ENCODE measurements at regions not wholly inside any gene's neighbourhood (a gene's known extent, or its start where the extent isn't known, plus 50 kb on each side); places are given as distances from the start of the nearest gene placed in this dataset.

- TF ChIP-seq, protein P1, sequence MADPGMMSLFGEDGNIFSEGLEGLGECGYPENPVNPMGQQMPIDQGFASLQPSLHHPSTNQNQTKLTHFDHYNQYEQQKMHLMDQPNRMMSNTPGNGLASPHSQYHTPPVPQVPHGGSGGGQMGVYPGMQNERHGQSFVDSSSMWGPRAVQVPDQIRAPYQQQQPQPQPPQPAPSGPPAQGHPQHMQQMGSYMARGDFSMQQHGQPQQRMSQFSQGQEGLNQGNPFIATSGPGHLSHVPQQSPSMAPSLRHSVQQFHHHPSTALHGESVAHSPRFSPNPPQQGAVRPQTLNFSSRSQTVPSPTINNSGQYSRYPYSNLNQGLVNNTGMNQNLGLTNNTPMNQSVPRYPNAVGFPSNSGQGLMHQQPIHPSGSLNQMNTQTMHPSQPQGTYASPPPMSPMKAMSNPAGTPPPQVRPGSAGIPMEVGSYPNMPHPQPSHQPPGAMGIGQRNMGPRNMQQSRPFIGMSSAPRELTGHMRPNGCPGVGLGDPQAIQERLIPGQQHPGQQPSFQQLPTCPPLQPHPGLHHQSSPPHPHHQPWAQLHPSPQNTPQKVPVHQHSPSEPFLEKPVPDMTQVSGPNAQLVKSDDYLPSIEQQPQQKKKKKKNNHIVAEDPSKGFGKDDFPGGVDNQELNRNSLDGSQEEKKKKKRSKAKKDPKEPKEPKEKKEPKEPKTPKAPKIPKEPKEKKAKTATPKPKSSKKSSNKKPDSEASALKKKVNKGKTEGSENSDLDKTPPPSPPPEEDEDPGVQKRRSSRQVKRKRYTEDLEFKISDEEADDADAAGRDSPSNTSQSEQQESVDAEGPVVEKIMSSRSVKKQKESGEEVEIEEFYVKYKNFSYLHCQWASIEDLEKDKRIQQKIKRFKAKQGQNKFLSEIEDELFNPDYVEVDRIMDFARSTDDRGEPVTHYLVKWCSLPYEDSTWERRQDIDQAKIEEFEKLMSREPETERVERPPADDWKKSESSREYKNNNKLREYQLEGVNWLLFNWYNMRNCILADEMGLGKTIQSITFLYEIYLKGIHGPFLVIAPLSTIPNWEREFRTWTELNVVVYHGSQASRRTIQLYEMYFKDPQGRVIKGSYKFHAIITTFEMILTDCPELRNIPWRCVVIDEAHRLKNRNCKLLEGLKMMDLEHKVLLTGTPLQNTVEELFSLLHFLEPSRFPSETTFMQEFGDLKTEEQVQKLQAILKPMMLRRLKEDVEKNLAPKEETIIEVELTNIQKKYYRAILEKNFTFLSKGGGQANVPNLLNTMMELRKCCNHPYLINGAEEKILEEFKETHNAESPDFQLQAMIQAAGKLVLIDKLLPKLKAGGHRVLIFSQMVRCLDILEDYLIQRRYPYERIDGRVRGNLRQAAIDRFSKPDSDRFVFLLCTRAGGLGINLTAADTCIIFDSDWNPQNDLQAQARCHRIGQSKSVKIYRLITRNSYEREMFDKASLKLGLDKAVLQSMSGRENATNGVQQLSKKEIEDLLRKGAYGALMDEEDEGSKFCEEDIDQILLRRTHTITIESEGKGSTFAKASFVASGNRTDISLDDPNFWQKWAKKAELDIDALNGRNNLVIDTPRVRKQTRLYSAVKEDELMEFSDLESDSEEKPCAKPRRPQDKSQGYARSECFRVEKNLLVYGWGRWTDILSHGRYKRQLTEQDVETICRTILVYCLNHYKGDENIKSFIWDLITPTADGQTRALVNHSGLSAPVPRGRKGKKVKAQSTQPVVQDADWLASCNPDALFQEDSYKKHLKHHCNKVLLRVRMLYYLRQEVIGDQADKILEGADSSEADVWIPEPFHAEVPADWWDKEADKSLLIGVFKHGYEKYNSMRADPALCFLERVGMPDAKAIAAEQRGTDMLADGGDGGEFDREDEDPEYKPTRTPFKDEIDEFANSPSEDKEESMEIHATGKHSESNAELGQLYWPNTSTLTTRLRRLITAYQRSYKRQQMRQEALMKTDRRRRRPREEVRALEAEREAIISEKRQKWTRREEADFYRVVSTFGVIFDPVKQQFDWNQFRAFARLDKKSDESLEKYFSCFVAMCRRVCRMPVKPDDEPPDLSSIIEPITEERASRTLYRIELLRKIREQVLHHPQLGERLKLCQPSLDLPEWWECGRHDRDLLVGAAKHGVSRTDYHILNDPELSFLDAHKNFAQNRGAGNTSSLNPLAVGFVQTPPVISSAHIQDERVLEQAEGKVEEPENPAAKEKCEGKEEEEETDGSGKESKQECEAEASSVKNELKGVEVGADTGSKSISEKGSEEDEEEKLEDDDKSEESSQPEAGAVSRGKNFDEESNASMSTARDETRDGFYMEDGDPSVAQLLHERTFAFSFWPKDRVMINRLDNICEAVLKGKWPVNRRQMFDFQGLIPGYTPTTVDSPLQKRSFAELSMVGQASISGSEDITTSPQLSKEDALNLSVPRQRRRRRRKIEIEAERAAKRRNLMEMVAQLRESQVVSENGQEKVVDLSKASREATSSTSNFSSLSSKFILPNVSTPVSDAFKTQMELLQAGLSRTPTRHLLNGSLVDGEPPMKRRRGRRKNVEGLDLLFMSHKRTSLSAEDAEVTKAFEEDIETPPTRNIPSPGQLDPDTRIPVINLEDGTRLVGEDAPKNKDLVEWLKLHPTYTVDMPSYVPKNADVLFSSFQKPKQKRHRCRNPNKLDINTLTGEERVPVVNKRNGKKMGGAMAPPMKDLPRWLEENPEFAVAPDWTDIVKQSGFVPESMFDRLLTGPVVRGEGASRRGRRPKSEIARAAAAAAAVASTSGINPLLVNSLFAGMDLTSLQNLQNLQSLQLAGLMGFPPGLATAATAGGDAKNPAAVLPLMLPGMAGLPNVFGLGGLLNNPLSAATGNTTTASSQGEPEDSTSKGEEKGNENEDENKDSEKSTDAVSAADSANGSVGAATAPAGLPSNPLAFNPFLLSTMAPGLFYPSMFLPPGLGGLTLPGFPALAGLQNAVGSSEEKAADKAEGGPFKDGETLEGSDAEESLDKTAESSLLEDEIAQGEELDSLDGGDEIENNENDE (IDR thresholded peaks at IDR 0.05; ENCODE audit: insufficient replicate concordance, low read length) = no peak
- TF ChIP-seq SIRT6 (IDR thresholded peaks at IDR 0.05; ENCODE audit: low read length) = no peak
- TF ChIP-seq E2F6 (IDR thresholded peaks at IDR 0.05) = no peak
- no peak for TF ChIP-seq HDAC6 (IDR thresholded peaks at IDR 0.05; ENCODE audit: low read depth, low read length)
- no peak for TF ChIP-seq BRCA1 (IDR thresholded peaks at IDR 0.05; ENCODE audit: low read depth, low read length)
- TF ChIP-seq PHF8 (conservative IDR thresholded peaks at IDR 0.05; ENCODE audit: low read depth, low read length) = no peak
- TF ChIP-seq RAD21 (IDR thresholded peaks at IDR 0.05 in 1 of 2, conservative IDR thresholded peaks at IDR 0.05 in 1 of 2; ENCODE audit: low read depth in 2 of 2, low read length in 2 of 2) = no peak
- no peak for TF ChIP-seq POU5F1 (IDR thresholded peaks at IDR 0.05; ENCODE audit: low read depth, low read length)
- no peak for TF ChIP-seq CBX5 (IDR thresholded peaks at IDR 0.05; ENCODE audit: low read depth, low read length)
These were observed 157.5 kb upstream of the RGMA start (continued) for GRCh38 chr15:93246266-93247242.

All from H1 (cell line).